ENCODE measurements at regions not wholly inside any gene's neighbourhood (a gene's known extent, or its start where the extent isn't known, plus 50 kb on each side); places are given as distances from the start of the nearest gene placed in this dataset.

DNA sequence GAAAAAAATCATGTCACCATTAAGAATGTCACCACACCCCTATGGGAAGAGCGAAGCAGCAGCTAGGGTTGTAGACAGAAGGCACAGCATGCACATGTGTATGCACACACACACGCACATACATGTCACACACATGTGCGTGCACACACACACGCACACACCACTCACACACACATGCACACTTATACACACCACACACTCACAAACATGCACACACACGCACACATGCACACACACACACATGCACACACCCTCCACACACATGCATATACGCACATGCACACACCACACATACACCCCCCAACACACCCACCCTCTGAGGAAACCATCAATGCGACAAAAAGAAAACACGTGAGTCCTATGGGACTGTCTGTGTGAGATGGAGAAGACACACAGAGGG, 205.4 kb downstream of the ENGASE start:
- Mint-ChIP-seq H3K27ac (no peak overlapping the region), H3K27me3 (ENCODE audit: low read depth) (no peaks in the 10 kb centered on the region), H3K9me3 (ENCODE audit: insufficient read depth) (no peaks in the 10 kb centered on the region), H3K36me3 (ENCODE audit: low read depth) (no peaks in the 10 kb centered on the region), H3K4me1 (ENCODE audit: low read depth) (no peaks in the 10 kb centered on the region), H3K4me3 (no peak overlapping the region)
- no peak for ATAC-seq
- CTCF ChIA-PET, result no interaction called here
- POLR2A ChIA-PET, result interaction anchor here (0.6 kb wide), 1 partner anchor 297 kb away, joined by 3 read pairs; no protein-coding TSS in a partner anchor
- DNase-seq, result no peak

DNA sequence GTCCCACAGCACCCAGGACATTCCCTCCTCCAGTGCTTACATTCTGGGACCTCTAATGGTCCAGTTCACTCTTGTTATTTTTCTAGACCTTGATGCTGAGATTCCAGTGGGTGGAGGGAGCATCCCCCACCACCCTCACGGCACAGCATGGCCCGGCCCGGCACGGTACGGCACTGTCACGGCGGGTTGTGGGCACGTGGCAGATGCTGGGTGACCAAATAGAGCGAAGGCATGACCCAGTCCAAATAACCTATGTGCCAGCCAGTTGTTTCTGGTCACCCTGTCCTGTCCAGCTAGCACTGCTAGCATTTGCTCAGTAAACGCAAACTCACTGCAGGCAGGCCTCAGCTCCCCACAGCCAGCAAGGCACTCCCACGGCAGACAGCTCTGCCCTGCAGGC, 204.7 kb downstream of the ENGASE start:
- H3K4me3 Mint-ChIP-seq, result no peak overlapping the region
- no peak overlapping the region for H3K27ac Mint-ChIP-seq
- no peaks in the 10 kb centered on the region for H3K9me3 Mint-ChIP-seq (ENCODE audit: insufficient read depth)
- no peaks in the 10 kb centered on the region for H3K27me3 Mint-ChIP-seq (ENCODE audit: low read depth)
- DNase-seq, result no peak
- H3K4me1 Mint-ChIP-seq (ENCODE audit: low read depth), result no peaks in the 10 kb centered on the region
- POLR2A ChIA-PET, result no interaction called here
- no peak for ATAC-seq
- CTCF ChIA-PET, result no interaction called here
- no peaks in the 10 kb centered on the region for H3K36me3 Mint-ChIP-seq (ENCODE audit: low read depth)

DNA sequence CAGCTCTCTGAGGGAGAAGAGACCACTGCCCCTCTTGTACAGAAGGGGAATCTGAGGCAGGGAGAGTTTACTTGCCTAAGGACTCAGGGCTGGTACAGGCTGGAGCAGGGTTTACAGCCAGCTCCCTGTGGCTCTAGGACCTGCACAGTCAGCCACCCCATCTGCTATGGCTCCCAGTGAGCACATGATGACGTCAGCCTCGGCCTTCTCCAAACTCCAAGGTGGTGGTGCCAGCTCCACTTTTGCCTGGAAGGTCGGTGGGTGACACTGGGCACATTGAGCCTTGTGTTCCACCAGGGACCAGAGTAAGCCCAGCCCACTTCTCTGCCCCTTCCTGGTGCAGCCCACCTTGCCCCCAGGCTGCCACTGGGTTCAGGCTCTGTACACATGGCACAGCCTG, 202.2 kb downstream of the ENGASE start:
- ATAC-seq (no peak), DNase-seq (no peak)
- Mint-ChIP-seq H3K9me3 (ENCODE audit: insufficient read depth) (no peaks in the 10 kb centered on the region), H3K27ac (no peak overlapping the region), H3K4me1 (ENCODE audit: low read depth) (no peaks in the 10 kb centered on the region), H3K27me3 (ENCODE audit: low read depth) (no peaks in the 10 kb centered on the region), H3K4me3 (no peak overlapping the region), H3K36me3 (ENCODE audit: low read depth) (no peaks in the 10 kb centered on the region)
- POLR2A ChIA-PET, result no interaction called here
- CTCF ChIA-PET, result no interaction called here

DNA sequence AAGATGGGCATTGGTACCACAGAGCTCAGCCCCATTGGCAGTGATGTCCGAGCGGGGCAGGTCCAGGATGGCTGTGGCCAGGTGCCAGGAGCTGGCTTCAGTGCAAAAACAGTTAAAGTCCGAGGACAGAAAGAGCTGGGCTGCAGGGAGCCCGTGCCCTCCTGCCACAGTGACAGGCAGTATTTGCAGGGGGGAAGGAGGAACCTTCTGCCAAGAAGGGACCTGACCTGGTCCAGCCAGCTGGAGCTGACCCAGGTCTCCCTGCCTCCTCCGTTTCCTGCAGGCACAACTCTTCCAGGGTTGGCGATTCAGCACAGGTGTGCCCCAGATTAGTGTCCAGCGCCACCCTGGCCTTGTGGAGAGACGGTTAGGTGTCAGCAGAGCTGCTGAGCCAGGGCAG, 199.0 kb downstream of the ENGASE start:
- Mint-ChIP-seq H3K9me3 (ENCODE audit: insufficient read depth) (no peaks in the 10 kb centered on the region), H3K36me3 (ENCODE audit: low read depth) (no peaks in the 10 kb centered on the region), H3K4me3 (no peak overlapping the region), H3K27me3 (ENCODE audit: low read depth) (peaks cover 5% of the 10 kb centered on the region), H3K27ac (no peak overlapping the region), H3K4me1 (ENCODE audit: low read depth) (no peaks in the 10 kb centered on the region)
- DNase-seq, result no peak
- ChIA-PET CTCF (no interaction called here), POLR2A (no interaction called here)
- ATAC-seq, result no peak

DNA sequence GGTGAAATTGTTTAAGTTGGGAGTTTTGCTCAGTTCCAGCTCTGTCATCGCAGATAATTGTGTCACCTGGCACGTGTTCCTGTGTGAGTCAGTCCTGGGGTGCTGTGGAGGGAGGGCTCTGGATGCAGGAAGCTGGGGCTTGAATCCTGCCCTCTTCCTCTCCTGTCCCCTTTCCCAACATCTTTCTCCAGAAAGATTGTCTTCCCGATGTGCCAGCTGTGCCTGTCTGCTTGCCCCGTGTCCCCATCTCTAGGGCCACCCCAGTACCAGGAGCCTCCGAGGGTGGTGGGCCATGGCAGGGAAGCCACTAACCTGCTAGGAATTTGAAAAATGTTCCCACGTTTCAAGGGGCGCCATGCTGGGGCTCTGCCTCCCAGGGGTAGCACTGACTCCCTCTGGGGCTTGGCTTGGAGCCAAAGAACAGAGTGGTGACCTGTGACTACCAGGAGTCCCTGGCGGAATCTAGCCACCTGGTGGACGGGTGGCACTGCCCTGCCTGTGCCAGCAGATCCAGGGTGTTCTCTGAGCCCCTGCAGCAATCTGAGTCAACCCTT, 198.1 kb downstream of the ENGASE start:
- ATAC-seq (no peak), DNase-seq (no peak)
- POLR2A ChIA-PET, result no interaction called here
- no peaks in the 10 kb centered on the region for H3K9me3 Mint-ChIP-seq (ENCODE audit: insufficient read depth)
- no peaks in the 10 kb centered on the region for H3K36me3 Mint-ChIP-seq (ENCODE audit: low read depth)
- peaks cover 6% of the 10 kb centered on the region for H3K27me3 Mint-ChIP-seq (ENCODE audit: low read depth)
- no peak overlapping the region for H3K27ac Mint-ChIP-seq
- H3K4me3 Mint-ChIP-seq, result no peak overlapping the region
- H3K4me1 Mint-ChIP-seq (ENCODE audit: low read depth), result no peaks in the 10 kb centered on the region
- CTCF ChIA-PET, result no interaction called here

DNA sequence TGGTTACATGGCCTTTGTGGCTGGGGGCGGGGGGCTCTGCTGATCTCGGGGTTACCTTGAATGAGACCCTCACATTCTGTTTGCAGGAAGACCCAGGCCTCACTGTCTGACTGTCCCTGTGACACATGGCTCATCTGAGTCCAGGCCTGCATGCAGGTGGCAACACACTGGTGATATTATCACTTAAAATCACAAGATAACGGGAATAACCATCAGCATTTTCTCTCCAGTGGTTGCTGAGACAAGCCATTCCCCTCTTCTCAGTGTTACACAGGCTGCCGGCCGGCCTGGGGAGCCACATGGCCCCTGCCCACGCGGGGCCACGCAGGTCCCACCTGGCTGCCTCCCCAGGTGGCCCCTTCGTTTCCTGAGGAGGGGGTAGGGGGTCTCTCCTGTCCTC, 197.6 kb downstream of the ENGASE start:
- Mint-ChIP-seq H3K36me3 (ENCODE audit: low read depth) (no peaks in the 10 kb centered on the region), H3K4me1 (ENCODE audit: low read depth) (no peaks in the 10 kb centered on the region), H3K4me3 (no peak overlapping the region), H3K27ac (no peak overlapping the region), H3K9me3 (ENCODE audit: insufficient read depth) (no peaks in the 10 kb centered on the region), H3K27me3 (ENCODE audit: low read depth) (peaks cover 6% of the 10 kb centered on the region)
- DNase-seq (no peak), ATAC-seq (no peak)
- POLR2A ChIA-PET, result no interaction called here
- CTCF ChIA-PET, result no interaction called here

DNA sequence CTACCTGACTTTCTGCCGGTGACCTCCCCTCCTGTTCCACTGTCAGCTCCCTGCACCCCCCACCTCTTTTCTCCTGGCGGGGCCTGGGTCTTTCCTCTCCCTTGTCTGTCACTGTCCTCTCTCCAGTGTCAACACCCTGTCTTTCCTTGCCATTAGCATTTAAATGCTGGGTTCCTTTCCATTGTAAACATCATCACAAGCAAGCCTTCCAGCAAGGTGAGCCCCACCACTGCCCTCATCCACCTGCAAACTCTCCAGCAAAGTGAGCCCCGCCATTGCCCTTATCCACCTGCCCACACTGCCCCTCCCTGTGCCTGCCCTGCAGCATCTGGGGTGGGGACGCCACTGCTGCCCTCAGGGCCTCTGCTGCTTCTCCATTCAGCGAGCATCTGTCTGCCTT, 195.0 kb downstream of the ENGASE start:
- no peaks in the 10 kb centered on the region for H3K36me3 Mint-ChIP-seq (ENCODE audit: low read depth)
- H3K27ac Mint-ChIP-seq, result no peak overlapping the region
- H3K4me1 Mint-ChIP-seq (ENCODE audit: low read depth), result no peaks in the 10 kb centered on the region
- CTCF ChIA-PET, result no interaction called here
- H3K9me3 Mint-ChIP-seq (ENCODE audit: insufficient read depth), result no peaks in the 10 kb centered on the region
- ATAC-seq (no peak), DNase-seq (no peak)
- H3K27me3 Mint-ChIP-seq (ENCODE audit: low read depth), result peaks cover 6% of the 10 kb centered on the region
- H3K4me3 Mint-ChIP-seq, result no peak overlapping the region
- POLR2A ChIA-PET, result no interaction called here

DNA sequence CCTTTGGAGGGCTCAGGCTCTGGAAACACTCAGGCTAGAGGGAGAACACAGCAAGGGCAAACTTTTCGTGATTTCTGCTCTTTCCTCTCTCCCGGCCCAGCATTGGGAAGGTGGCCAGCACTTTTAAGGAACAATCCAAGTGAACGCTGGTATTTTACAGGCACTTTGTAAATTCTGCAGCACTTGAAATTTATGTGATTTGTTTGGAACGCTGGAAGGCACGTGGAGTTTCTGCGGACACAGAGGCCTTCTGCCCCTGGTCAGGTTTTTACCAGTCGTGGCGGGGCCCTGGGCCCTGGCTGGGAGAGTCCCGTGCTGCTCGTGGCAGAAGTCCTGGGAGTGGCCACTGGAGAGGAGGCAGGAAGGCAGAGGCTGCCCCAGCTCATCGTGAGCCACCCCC, 188.6 kb downstream of the ENGASE start:
- no peaks in the 10 kb centered on the region for H3K36me3 Mint-ChIP-seq (ENCODE audit: low read depth)
- CTCF ChIA-PET, result no interaction called here
- H3K27me3 Mint-ChIP-seq (ENCODE audit: low read depth), result no peaks in the 10 kb centered on the region
- ATAC-seq (no peak), DNase-seq (no peak)
- H3K4me1 Mint-ChIP-seq (ENCODE audit: low read depth), result no peaks in the 10 kb centered on the region
- H3K27ac Mint-ChIP-seq, result no peak overlapping the region
- H3K4me3 Mint-ChIP-seq, result no peak overlapping the region
- POLR2A ChIA-PET, result no interaction called here
- no peaks in the 10 kb centered on the region for H3K9me3 Mint-ChIP-seq (ENCODE audit: insufficient read depth)

DNA sequence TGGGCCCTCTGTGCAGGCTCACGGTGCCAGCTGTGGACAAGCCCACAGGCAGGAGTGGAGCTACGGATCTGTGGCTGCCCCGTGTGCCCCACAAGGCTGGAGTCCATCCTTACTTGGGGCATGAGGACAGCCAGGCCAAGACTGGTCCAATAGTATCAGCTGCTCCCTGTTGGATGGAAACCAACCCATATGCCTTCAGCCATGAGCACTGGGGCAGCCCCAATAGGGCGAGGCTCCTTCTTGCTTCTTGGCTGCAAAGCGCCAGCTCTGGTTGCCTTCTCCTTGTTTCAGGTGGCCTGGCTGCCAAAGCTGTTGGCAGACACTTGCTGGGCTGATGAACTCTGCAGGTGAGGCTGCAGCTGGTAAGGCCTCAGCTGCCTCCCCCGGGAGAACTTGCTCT, 188.0 kb downstream of the ENGASE start:
- Mint-ChIP-seq H3K9me3 (ENCODE audit: insufficient read depth) (no peaks in the 10 kb centered on the region), H3K27ac (no peak overlapping the region), H3K4me1 (ENCODE audit: low read depth) (no peaks in the 10 kb centered on the region), H3K27me3 (ENCODE audit: low read depth) (peaks cover 3% of the 10 kb centered on the region), H3K36me3 (ENCODE audit: low read depth) (no peaks in the 10 kb centered on the region), H3K4me3 (no peak overlapping the region)
- DNase-seq (no peak), ATAC-seq (no peak)
- ChIA-PET POLR2A (no interaction called here), CTCF (no interaction called here)

DNA sequence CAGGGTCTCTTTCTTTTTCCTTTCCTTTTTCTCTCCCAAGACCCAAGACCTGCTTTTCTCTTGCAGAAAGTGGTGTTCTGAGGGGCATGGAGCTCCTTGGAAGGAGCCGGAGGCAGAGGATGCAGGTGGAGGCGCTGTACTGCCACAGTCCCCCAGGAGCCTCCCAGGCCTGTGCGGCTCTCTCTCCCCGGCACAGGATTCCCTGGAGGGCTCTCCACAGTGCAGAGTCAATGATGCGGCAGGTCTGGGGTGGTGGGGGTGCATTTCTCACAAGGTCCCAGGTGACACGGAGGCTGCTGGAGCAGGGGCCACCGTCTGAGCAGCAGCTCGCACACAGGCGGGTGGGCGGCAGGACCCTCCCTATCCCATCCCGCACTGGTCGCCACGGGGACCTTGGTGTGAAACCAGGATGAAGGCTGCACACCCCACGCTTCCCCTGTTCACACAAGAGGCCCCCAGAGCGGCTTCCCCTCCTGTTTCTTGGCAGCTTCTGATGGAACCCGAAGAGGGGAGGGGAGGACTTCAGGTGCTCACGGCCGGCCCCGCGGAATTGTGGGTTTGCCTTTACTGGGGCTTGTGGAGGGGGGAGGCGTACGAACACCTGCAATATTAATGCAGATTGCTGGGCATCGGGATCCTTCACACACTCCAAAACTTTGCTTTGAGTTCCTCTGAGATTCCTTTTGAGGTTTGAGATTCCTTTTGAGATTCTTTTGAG, 186.9 kb downstream of the ENGASE start:
- no peak overlapping the region for H3K27ac Mint-ChIP-seq
- no peak for DNase-seq
- H3K4me3 Mint-ChIP-seq, result no peak overlapping the region
- no peaks in the 10 kb centered on the region for H3K9me3 Mint-ChIP-seq (ENCODE audit: insufficient read depth)
- H3K27me3 Mint-ChIP-seq (ENCODE audit: low read depth), result peaks cover 3% of the 10 kb centered on the region
- no peaks in the 10 kb centered on the region for H3K36me3 Mint-ChIP-seq (ENCODE audit: low read depth)
- ChIA-PET CTCF (no interaction called here), POLR2A (no interaction called here)
- ATAC-seq, result no peak
- no peaks in the 10 kb centered on the region for H3K4me1 Mint-ChIP-seq (ENCODE audit: low read depth)

DNA sequence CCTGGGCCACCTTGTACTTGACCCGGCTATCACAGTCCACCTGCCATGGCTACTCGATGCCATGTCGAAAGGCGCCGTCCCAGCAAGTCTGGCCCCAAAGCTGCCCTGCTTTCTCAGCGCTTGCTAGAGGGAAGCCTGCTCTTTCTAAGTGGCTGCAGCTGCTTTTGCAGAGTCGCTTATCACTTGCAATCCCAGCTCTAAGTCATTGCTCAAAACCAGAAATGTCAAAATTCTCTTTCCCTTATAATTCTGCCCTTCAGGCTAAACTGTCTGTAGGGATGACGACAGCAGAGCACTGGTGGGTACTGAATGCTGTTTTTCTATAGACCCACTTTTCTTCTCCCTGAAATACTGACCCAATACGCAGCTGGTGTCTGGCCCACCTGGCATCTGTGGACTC, 184.2 kb downstream of the ENGASE start:
- ATAC-seq, result no peak
- no peak overlapping the region for H3K27ac Mint-ChIP-seq
- no peaks in the 10 kb centered on the region for H3K9me3 Mint-ChIP-seq (ENCODE audit: insufficient read depth)
- H3K36me3 Mint-ChIP-seq (ENCODE audit: low read depth), result no peaks in the 10 kb centered on the region
- no peak for DNase-seq
- H3K4me3 Mint-ChIP-seq, result no peak overlapping the region
- peaks cover 3% of the 10 kb centered on the region for H3K27me3 Mint-ChIP-seq (ENCODE audit: low read depth)
- ChIA-PET CTCF (interaction anchor here (1.3 kb wide), 1 partner anchor 134 kb away, joined by 3 read pairs; no protein-coding TSS in a partner anchor), POLR2A (no interaction called here)
- no peaks in the 10 kb centered on the region for H3K4me1 Mint-ChIP-seq (ENCODE audit: low read depth)

DNA sequence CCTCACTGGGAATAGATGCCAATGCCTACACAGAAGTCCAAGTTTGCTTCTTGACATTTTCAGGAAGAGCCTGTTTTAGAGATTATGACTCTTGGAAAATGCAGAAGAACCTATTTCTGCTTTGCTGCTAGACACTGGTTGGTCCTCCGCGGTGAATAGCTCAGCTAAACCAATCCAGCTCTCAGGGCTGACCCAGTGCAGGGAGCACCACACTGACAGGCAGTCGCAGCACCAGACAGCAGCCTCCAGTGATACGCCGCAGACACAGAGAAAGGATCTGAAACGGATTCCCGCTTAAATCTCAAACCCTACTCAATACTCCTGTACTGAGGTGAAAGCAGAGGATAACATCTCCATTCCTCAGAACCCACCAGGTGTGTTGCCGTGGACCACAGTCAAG, 183.4 kb downstream of the ENGASE start:
- ATAC-seq (no peak), DNase-seq (no peak)
- Mint-ChIP-seq H3K27ac (no peak overlapping the region), H3K36me3 (ENCODE audit: low read depth) (no peaks in the 10 kb centered on the region), H3K4me3 (no peak overlapping the region), H3K9me3 (ENCODE audit: insufficient read depth) (no peaks in the 10 kb centered on the region), H3K27me3 (ENCODE audit: low read depth) (peaks cover 3% of the 10 kb centered on the region), H3K4me1 (ENCODE audit: low read depth) (no peaks in the 10 kb centered on the region)
- ChIA-PET POLR2A (no interaction called here), CTCF (interaction anchor here (1.3 kb wide), 1 partner anchor 134 kb away, joined by 3 read pairs; no protein-coding TSS in a partner anchor)

Measured in activated CD8-positive, alpha-beta T cell treated with anti-CD3 and anti-CD28 coated beads, Interleukin-2, amount 10 ng/mL, durations not matched to agents 7 days and 5 days (primary cell).